NB4 (cell line): ENCODE measurements at regions not wholly inside any gene's neighbourhood (a gene's known extent, or its start where the extent isn't known, plus 50 kb on each side); places are given as distances from the start of the nearest gene placed in this dataset.

Source experiments
- MYC ChIP-seq: IDR thresholded peaks from 2 replicates; pipeline ENCODE4 v1.6.1; 2011; ENCODE audit warnings: low read depth, low read length
- POLR2A ChIP-seq: IDR thresholded peaks from 2 replicates; pipeline ENCODE4 v1.6.1; 2011; ENCODE audit warnings: mild to moderate bottlenecking; ENCODE audit not compliant: insufficient read length; ENCODE audit errors: extremely low read depth
- TF ChIP-seq, protein P1 (sequence below): IDR thresholded peaks from one replicate; pipeline ENCODE4 v1.5.1; 2012; ENCODE audit warnings: low read depth, low read length
- TF ChIP-seq, protein P2 (sequence below): IDR thresholded peaks from 2 replicates; pipeline ENCODE4 v1.6.1; 2011; ENCODE audit warnings: low read depth, low read length

DNA sequence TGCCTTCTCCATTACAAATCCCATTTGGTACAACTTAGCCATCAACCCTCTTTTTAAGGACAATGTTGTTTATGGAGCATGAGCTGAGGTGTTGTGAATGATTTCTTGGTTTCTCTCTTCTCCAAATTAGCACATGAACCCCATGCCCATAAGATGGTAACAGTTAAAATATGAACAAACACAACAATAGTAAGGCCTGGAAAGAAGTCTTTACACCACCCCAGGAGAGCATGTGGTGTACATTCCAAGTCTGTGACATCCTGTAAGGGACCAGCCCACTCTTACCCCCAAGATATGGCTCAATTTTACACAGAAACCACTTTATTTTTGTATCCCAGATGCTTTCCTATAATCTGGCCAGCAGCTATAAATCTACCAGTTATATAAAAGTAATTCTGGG lies 226.1 kb downstream of the COX18 start:
- TF ChIP-seq, protein P1, sequence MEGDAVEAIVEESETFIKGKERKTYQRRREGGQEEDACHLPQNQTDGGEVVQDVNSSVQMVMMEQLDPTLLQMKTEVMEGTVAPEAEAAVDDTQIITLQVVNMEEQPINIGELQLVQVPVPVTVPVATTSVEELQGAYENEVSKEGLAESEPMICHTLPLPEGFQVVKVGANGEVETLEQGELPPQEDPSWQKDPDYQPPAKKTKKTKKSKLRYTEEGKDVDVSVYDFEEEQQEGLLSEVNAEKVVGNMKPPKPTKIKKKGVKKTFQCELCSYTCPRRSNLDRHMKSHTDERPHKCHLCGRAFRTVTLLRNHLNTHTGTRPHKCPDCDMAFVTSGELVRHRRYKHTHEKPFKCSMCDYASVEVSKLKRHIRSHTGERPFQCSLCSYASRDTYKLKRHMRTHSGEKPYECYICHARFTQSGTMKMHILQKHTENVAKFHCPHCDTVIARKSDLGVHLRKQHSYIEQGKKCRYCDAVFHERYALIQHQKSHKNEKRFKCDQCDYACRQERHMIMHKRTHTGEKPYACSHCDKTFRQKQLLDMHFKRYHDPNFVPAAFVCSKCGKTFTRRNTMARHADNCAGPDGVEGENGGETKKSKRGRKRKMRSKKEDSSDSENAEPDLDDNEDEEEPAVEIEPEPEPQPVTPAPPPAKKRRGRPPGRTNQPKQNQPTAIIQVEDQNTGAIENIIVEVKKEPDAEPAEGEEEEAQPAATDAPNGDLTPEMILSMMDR, result no peak
- no peak for TF ChIP-seq POLR2A
- TF ChIP-seq, protein P2, sequence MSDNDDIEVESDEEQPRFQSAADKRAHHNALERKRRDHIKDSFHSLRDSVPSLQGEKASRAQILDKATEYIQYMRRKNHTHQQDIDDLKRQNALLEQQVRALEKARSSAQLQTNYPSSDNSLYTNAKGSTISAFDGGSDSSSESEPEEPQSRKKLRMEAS, result no peak
- TF ChIP-seq MYC, result no peak
